Astrocyte (in vitro differentiated cells and primary cell): ENCODE measurements at regions not wholly inside any gene's neighbourhood (a gene's known extent, or its start where the extent isn't known, plus 50 kb on each side); places are given as distances from the start of the nearest gene placed in this dataset.
"Not testable (repeated sequence)": the region's sequence is repeated elsewhere in the genome, so short reads cannot be mapped to it uniquely, and the experiment has no call there.

Experiments
- DNase-seq: peaks from one replicate; pipeline ENCODE4 v3.0.0-alpha.2; 2010; ENCODE audit warnings: low read depth
- FAIRE-seq: peaks from 2 replicates; lab custom pipeline; 2011; peaks lifted over from hg19 to GRCh38; lab: Jason Lieb, UNC
- H2AFZ ChIP-seq: 2 replicates; pipeline ENCODE4 v1.6.0; 2012; ENCODE audit warnings: low read depth, low read length, inconsistent platforms
- H3K27ac ChIP-seq: 2 replicates; pipeline ENCODE4 v1.5.1; 2011; ENCODE audit warnings: low read depth, low read length, inconsistent platforms
- H3K27me3 ChIP-seq: 2 replicates; pipeline ENCODE4 v1.6.0; 2011; ENCODE audit warnings: low read length, inconsistent platforms; ENCODE audit not compliant: insufficient read depth
- H3K36me3 ChIP-seq: 2 replicates; pipeline ENCODE4 v1.5.1; 2011; ENCODE audit warnings: low read length, inconsistent platforms; ENCODE audit not compliant: insufficient read depth
- H3K4me1 ChIP-seq: 2 replicates; pipeline ENCODE4 v1.5.1; 2011; ENCODE audit warnings: low read length, inconsistent platforms; ENCODE audit not compliant: insufficient read depth
- H3K4me2 ChIP-seq: 2 replicates; pipeline ENCODE4 v1.6.0; 2012; ENCODE audit warnings: low read length, inconsistent platforms
- H3K4me3 ChIP-seq: 2 replicates; pipeline ENCODE4 v1.5.1; 2011; ENCODE audit warnings: low read depth, mild to moderate bottlenecking, low read length, inconsistent platforms; ENCODE audit not compliant: insufficient read depth
- H3K79me2 ChIP-seq: 2 replicates; pipeline ENCODE4 v1.6.0; 2012; ENCODE audit warnings: mild to moderate bottlenecking, low read length, inconsistent platforms; ENCODE audit not compliant: insufficient read depth
- H3K9ac ChIP-seq: 2 replicates; pipeline ENCODE4 v1.6.0; 2012; ENCODE audit warnings: mild to moderate bottlenecking, low read length, inconsistent platforms
- H3K9me3 ChIP-seq: 2 replicates; pipeline ENCODE4 v1.5.1; 2012; ENCODE audit warnings: low read depth, mild to moderate bottlenecking, low read length, inconsistent platforms; ENCODE audit not compliant: insufficient read depth
- H4K20me1 ChIP-seq: 2 replicates; pipeline ENCODE4 v1.6.0; 2012; ENCODE audit warnings: low read length, inconsistent platforms; ENCODE audit not compliant: insufficient read depth
- H3K27ac Mint-ChIP-seq: one replicate; pipeline ENCODE4 v1.8.0; 2021; ENCODE audit warnings: mild to moderate bottlenecking, mixed read lengths; ENCODE audit not compliant: unreplicated experiment
- H3K27me3 Mint-ChIP-seq: one replicate; pipeline ENCODE4 v1.8.0; 2021; ENCODE audit warnings: low read depth, mixed read lengths; ENCODE audit not compliant: unreplicated experiment
- H3K36me3 Mint-ChIP-seq: one replicate; pipeline ENCODE4 v1.8.0; 2021; ENCODE audit warnings: low read depth, mixed read lengths; ENCODE audit not compliant: unreplicated experiment
- H3K4me1 Mint-ChIP-seq: one replicate; pipeline ENCODE4 v1.8.0; 2021; ENCODE audit warnings: low read depth, mixed read lengths; ENCODE audit not compliant: unreplicated experiment
- H3K4me3 Mint-ChIP-seq: one replicate; pipeline ENCODE4 v1.8.0; 2021; ENCODE audit warnings: mild to moderate bottlenecking, moderate library complexity, mixed read lengths; ENCODE audit not compliant: unreplicated experiment
- H3K9me3 Mint-ChIP-seq: one replicate; pipeline ENCODE4 v1.8.0; 2021; ENCODE audit warnings: mild to moderate bottlenecking, mixed read lengths; ENCODE audit not compliant: unreplicated experiment
- CTCF ChIP-seq: IDR thresholded peaks from 2 replicates; pipeline ENCODE4 v1.5.1; 2011; ENCODE audit warnings: low read depth, mild to moderate bottlenecking, inconsistent platforms, low read length, moderate library complexity; ENCODE audit not compliant: insufficient read depth
- EZH2 ChIP-seq: IDR thresholded peaks from 2 replicates; pipeline ENCODE4 v1.6.1; 2012; ENCODE audit warnings: mild to moderate bottlenecking, low read length, inconsistent platforms; ENCODE audit not compliant: insufficient read depth

- FAIRE-seq, H3K27ac ChIP-seq, H3K27ac Mint-ChIP-seq, H3K4me3 Mint-ChIP-seq, H3K36me3 ChIP-seq, H3K27me3 Mint-ChIP-seq, DNase-seq, H3K79me2 ChIP-seq, H3K27me3 ChIP-seq, H3K9ac ChIP-seq, H4K20me1 ChIP-seq, H3K4me1 ChIP-seq, H3K9me3 ChIP-seq, H3K4me2 ChIP-seq, H2AFZ ChIP-seq, H3K4me3 ChIP-seq, H3K9me3 Mint-ChIP-seq, H3K4me1 Mint-ChIP-seq, H3K36me3 Mint-ChIP-seq: not testable (repeated sequence)
Measured at GRCh38 chr6:166788846-166789529, 161.9 kb upstream of the RPS6KA2 start.

GRCh38 chr6:166786704-166787293 is 159.7 kb upstream of the RPS6KA2 start:
- no peaks in the 10 kb centered on the region for H3K27me3 Mint-ChIP-seq
- no peak overlapping the region for H3K4me2 ChIP-seq
- FAIRE-seq (peak; percentile 34), DNase-seq (peak; percentile 33)
- H3K79me2 ChIP-seq = no peaks in the 10 kb centered on the region
- no peaks in the 10 kb centered on the region for H3K27me3 ChIP-seq
- no peaks in the 10 kb centered on the region for H3K9me3 ChIP-seq
- H3K9ac ChIP-seq = no peak overlapping the region
- no peaks in the 10 kb centered on the region for H4K20me1 ChIP-seq
- no peak overlapping the region for H3K27ac ChIP-seq
- peaks cover 2% of the 10 kb centered on the region for H3K4me1 Mint-ChIP-seq
- H3K27ac Mint-ChIP-seq = no peak overlapping the region
- H3K4me3 Mint-ChIP-seq = no peak overlapping the region
- TF ChIP-seq CTCF (peak; percentile 83), EZH2 (no peak)
- H3K4me1 ChIP-seq = no peaks in the 10 kb centered on the region
- no peaks in the 10 kb centered on the region for H3K36me3 Mint-ChIP-seq
- H3K4me3 ChIP-seq = no peak overlapping the region
- H2AFZ ChIP-seq = no peak overlapping the region
- no peaks in the 10 kb centered on the region for H3K9me3 Mint-ChIP-seq
- no peaks in the 10 kb centered on the region for H3K36me3 ChIP-seq

GRCh38 chr6:166785131-166785530 is 158.1 kb upstream of the RPS6KA2 start:
- H3K9ac ChIP-seq = no peak overlapping the region
- H3K27ac Mint-ChIP-seq = no peak overlapping the region
- no peak overlapping the region for H3K27ac ChIP-seq
- H3K9me3 Mint-ChIP-seq = no peaks in the 10 kb centered on the region
- DNase-seq = no peak
- H3K9me3 ChIP-seq = no peaks in the 10 kb centered on the region
- H3K27me3 ChIP-seq = no peaks in the 10 kb centered on the region
- H3K4me1 ChIP-seq = no peaks in the 10 kb centered on the region
- no peak overlapping the region for H3K4me3 Mint-ChIP-seq
- TF ChIP-seq EZH2 (no peak), CTCF (no peak)
- no peaks in the 10 kb centered on the region for H3K36me3 Mint-ChIP-seq
- H2AFZ ChIP-seq = no peak overlapping the region
- H3K4me1 Mint-ChIP-seq = peaks cover 2% of the 10 kb centered on the region
- FAIRE-seq = no peak
- H3K79me2 ChIP-seq = no peaks in the 10 kb centered on the region
- no peak overlapping the region for H3K4me3 ChIP-seq
- no peak overlapping the region for H3K4me2 ChIP-seq
- no peaks in the 10 kb centered on the region for H4K20me1 ChIP-seq
- peaks cover 4% of the 10 kb centered on the region for H3K27me3 Mint-ChIP-seq
- H3K36me3 ChIP-seq = no peaks in the 10 kb centered on the region
